AG09309 (cell line): ENCODE measurements at regions not wholly inside any gene's neighbourhood (a gene's known extent, or its start where the extent isn't known, plus 50 kb on each side); places are given as distances from the start of the nearest gene placed in this dataset.

Experiments
- DNase-seq: peaks from one replicate; pipeline ENCODE4 v3.0.0-alpha.2; 2010; ENCODE audit warnings: low read depth
- H3K4me3 ChIP-seq: 2 replicates; pipeline ENCODE4 v1.5.1; 2011; ENCODE audit warnings: mild to moderate bottlenecking, low read depth, low read length, moderate library complexity; ENCODE audit not compliant: control insufficient read depth
- CTCF ChIP-seq: IDR thresholded peaks from 2 replicates; pipeline ENCODE4 v1.5.1; 2011; ENCODE audit warnings: mild to moderate bottlenecking, low read depth, low read length, inconsistent platforms; ENCODE audit not compliant: insufficient read depth, control insufficient read depth; ENCODE audit errors: missing control alignments

GRCh38 chr15:35720984-35721383 lies 175.0 kb upstream of the DPH6 start:
- no peak for DNase-seq
- TF ChIP-seq CTCF, result no peak
- H3K4me3 ChIP-seq, result no peak overlapping the region

GRCh38 chr15:35721751-35722150 lies 175.8 kb upstream of the DPH6 start:
- no peak for TF ChIP-seq CTCF
- H3K4me3 ChIP-seq, result no peak overlapping the region
- DNase-seq, result no peak

- no peak for TF ChIP-seq CTCF
- DNase-seq, result no peak
- H3K4me3 ChIP-seq, result no peak overlapping the region
These were observed 176.5 kb upstream of the DPH6 start for GRCh38 chr15:35722501-35722900.

- no peak overlapping the region for H3K4me3 ChIP-seq
- TF ChIP-seq CTCF, result no peak
- DNase-seq, result no peak
These were observed 177.3 kb upstream of the DPH6 start for GRCh38 chr15:35723120-35723847.

GRCh38 chr15:35723852-35724251 lies 177.9 kb upstream of the DPH6 start:
- no peak for TF ChIP-seq CTCF
- DNase-seq, result no peak
- H3K4me3 ChIP-seq, result no peak overlapping the region

GRCh38 chr15:35724626-35725025 lies 178.7 kb upstream of the DPH6 start:
- DNase-seq, result no peak
- no peak for TF ChIP-seq CTCF
- H3K4me3 ChIP-seq, result no peak overlapping the region

GRCh38 chr15:35725353-35725752 lies 179.4 kb upstream of the DPH6 start:
- TF ChIP-seq CTCF, result no peak
- DNase-seq, result no peak

More at GRCh38 chr15:35725353-35725752, 179.4 kb upstream of the DPH6 start:
- H3K4me3 ChIP-seq, result no peak overlapping the region
